Colonic mucosa (tissue), 4 donors: ENCODE measurements at regions not wholly inside any gene's neighbourhood (a gene's known extent, or its start where the extent isn't known, plus 50 kb on each side); places are given as distances from the start of the nearest gene placed in this dataset.

ENCODE experiments used
- DNase-seq: peaks from one replicate; pipeline ENCODE4 v3.0.0-alpha.2; 2020
- H3K27ac ChIP-seq: fragments of 200-600 bp; one replicate; pipeline ENCODE4 v1.8.0; 2021
- H3K27me3 ChIP-seq: fragments of 200-600 bp; one replicate; pipeline ENCODE4 v1.8.0; 2021
- H3K36me3 ChIP-seq: fragments of 200-600 bp; one replicate; pipeline ENCODE4 v1.8.0; 2021
- H3K4me1 ChIP-seq: fragments of 200-600 bp; one replicate; pipeline ENCODE4 v1.8.0; 2021; ENCODE audit warnings: mild to moderate bottlenecking
- H3K4me3 ChIP-seq: fragments of 200-600 bp; one replicate; pipeline ENCODE4 v1.8.0; 2021
- H3K9ac ChIP-seq, 2 donors: one replicate each; pipeline ENCODE4 v1.7.0; 2013; ENCODE audit warnings: control low read depth in 2 of 2, low read depth in 2 of 2, low read length in 2 of 2
- H3K9me3 ChIP-seq: fragments of 200-600 bp; one replicate; pipeline ENCODE4 v1.8.0; 2021
- intact Hi-C: fragments of 100-400 bp; cut with DNase I; formaldehyde crosslinking; loops from one replicate; pipeline ENCODE4 v1.14.1; 2022
- TF ChIP-seq, protein P1 (sequence below): fragments of 200-600 bp; IDR thresholded peaks from one replicate; pipeline ENCODE4 v1.8.0; 2022; ENCODE audit warnings: antibody characterized with exemption, mild to moderate bottlenecking
- donor health status: healthy.
- donor health status: DM: no; HTN: no; CAD: no.
- donor health status: DM: no; HTN: no; CAD: no.

GRCh38 chr3:148582126-148582525 lies 115.6 kb upstream of the AGTR1 start:
- intact Hi-C loops = no loop called here
- no peaks in the 10 kb centered on the region for H3K36me3 ChIP-seq
- H3K9me3 ChIP-seq = no peaks in the 10 kb centered on the region
- no peak overlapping the region for H3K9ac ChIP-seq
- DNase-seq = no peak
- H3K4me1 ChIP-seq = no peaks in the 10 kb centered on the region
- no peak overlapping the region for H3K27ac ChIP-seq
- H3K27me3 ChIP-seq = no peaks in the 10 kb centered on the region
- H3K4me3 ChIP-seq = no peak overlapping the region
- TF ChIP-seq, protein P1, sequence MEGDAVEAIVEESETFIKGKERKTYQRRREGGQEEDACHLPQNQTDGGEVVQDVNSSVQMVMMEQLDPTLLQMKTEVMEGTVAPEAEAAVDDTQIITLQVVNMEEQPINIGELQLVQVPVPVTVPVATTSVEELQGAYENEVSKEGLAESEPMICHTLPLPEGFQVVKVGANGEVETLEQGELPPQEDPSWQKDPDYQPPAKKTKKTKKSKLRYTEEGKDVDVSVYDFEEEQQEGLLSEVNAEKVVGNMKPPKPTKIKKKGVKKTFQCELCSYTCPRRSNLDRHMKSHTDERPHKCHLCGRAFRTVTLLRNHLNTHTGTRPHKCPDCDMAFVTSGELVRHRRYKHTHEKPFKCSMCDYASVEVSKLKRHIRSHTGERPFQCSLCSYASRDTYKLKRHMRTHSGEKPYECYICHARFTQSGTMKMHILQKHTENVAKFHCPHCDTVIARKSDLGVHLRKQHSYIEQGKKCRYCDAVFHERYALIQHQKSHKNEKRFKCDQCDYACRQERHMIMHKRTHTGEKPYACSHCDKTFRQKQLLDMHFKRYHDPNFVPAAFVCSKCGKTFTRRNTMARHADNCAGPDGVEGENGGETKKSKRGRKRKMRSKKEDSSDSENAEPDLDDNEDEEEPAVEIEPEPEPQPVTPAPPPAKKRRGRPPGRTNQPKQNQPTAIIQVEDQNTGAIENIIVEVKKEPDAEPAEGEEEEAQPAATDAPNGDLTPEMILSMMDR = no peak

DNA sequence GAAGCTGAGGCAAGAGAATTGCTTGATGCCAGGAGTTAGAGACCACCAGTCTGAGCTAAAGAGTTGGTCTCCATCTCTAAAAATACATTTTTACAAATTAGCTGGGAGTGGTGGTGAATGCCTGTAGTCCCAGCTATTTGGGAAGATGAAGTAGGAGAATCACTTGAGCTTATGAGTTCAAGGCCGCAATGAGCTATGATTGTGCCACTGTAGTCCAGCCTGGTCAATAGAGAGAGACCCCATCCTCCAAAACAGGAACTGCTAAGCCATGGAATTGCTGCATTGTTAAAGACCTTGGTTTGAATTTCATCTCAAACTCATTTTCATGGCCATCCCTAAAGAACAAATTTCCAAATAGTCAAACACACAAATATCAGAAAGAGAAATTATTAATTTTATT lies 113.9 kb upstream of the AGTR1 start:
- H3K4me3 ChIP-seq = no peak overlapping the region
- intact Hi-C loops = no loop called here
- no peaks in the 10 kb centered on the region for H3K27me3 ChIP-seq
- no peaks in the 10 kb centered on the region for H3K4me1 ChIP-seq
- H3K9me3 ChIP-seq = no peaks in the 10 kb centered on the region
- H3K36me3 ChIP-seq = no peaks in the 10 kb centered on the region
- DNase-seq = no peak
- H3K27ac ChIP-seq = no peak overlapping the region
- H3K9ac ChIP-seq = no peak overlapping the region
- TF ChIP-seq, protein P1 = no peak

DNA sequence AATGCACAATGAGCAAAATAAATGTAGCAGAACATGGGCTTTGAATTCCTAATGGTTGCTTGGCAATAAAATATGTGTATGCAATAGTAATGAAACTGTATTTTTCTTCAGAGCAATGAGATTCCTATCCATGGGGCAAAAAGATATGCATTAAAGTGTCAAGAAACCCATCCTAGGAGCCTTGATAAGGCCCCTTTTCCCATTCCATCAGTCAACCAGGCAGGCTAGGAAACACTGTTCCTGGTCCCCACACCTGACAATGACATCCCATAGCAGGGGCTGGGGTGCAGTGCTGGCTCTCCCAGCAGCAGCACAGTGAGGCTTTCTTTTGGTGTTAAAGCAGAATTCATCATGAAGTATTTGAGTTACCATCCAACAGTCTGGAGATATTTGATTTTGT lies 113.3 kb upstream of the AGTR1 start:
- Histone ChIP-seq H3K27me3 (no peaks in the 10 kb centered on the region), H3K4me1 (no peaks in the 10 kb centered on the region), H3K4me3 (no peak overlapping the region), H3K27ac (no peak overlapping the region), H3K9me3 (no peaks in the 10 kb centered on the region), H3K36me3 (no peaks in the 10 kb centered on the region), H3K9ac (no peak overlapping the region)
- intact Hi-C loops = no loop called here
- TF ChIP-seq, protein P1 = no peak
- DNase-seq = no peak

GRCh38 chr3:148585671-148586379 lies 111.9 kb upstream of the AGTR1 start:
- no peak overlapping the region for H3K27ac ChIP-seq
- intact Hi-C loops = no loop called here
- no peak overlapping the region for H3K4me3 ChIP-seq
- TF ChIP-seq, protein P1 = no peak
- H3K9ac ChIP-seq = no peak overlapping the region
- H3K27me3 ChIP-seq = no peaks in the 10 kb centered on the region
- no peaks in the 10 kb centered on the region for H3K36me3 ChIP-seq
- no peaks in the 10 kb centered on the region for H3K4me1 ChIP-seq
- no peak for DNase-seq
- H3K9me3 ChIP-seq = no peaks in the 10 kb centered on the region

GRCh38 chr3:148588291-148588690 lies 109.4 kb upstream of the AGTR1 start:
- H3K9me3 ChIP-seq = no peaks in the 10 kb centered on the region
- H3K4me3 ChIP-seq = no peak overlapping the region
- no peak overlapping the region for H3K9ac ChIP-seq
- H3K4me1 ChIP-seq = no peaks in the 10 kb centered on the region
- no peaks in the 10 kb centered on the region for H3K27me3 ChIP-seq
- no peak for DNase-seq
- intact Hi-C loops = no loop called here
- H3K36me3 ChIP-seq = no peaks in the 10 kb centered on the region
- no peak overlapping the region for H3K27ac ChIP-seq
- TF ChIP-seq, protein P1 = no peak
